ENCODE measurements at regions not wholly inside any gene's neighbourhood (a gene's known extent, or its start where the extent isn't known, plus 50 kb on each side); places are given as distances from the start of the nearest gene placed in this dataset.

DNA sequence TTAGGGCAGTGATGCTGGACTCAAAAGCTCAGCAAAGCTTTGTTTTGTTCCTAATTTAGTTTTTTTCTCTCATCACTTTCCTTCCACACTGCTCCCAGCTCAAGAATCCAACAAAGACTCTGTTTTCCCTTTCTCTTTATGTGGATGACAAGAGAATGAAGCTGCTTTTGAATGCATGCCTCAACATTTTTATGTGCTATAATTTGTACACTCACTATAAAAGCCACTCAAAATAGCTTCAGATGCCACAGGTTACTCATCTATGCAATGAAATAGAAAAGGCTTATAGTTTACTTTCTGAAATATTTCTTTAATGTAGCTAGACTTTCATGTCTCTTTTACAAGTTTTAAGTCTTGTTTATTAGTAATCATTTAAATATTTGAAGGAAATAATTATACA is 714.9 kb downstream of the OTOL1 start:
- DNase-seq = no peak
- Histone ChIP-seq H2AFZ (ENCODE audit: low read depth) (no peak overlapping the region), H3K27ac (ENCODE audit: low read depth in 2 of 2, low read length in 1 of 2) (no peak overlapping the region), H3F3A (replicated peaks; ENCODE audit: insufficient read depth) (no peaks in the 10 kb centered on the region), H3K27me3 (ENCODE audit: insufficient read depth) (no peaks in the 10 kb centered on the region), H4K20me1 (ENCODE audit: insufficient read depth) (no peaks in the 10 kb centered on the region), H3K9me3 (no peaks in the 10 kb centered on the region), H3K4me1 (ENCODE audit: control insufficient read depth in 1 of 2, insufficient read depth in 2 of 2, low read depth in 1 of 2, low read length in 1 of 2) (no peaks in the 10 kb centered on the region), H3K36me3 (replicated peaks in 1 of 2; ENCODE audit: control insufficient read depth in 1 of 2, insufficient read depth in 2 of 2, low read length in 1 of 2) (no peaks in the 10 kb centered on the region), H3K4me2 (no peak overlapping the region), H3K9ac (no peak overlapping the region), H3K79me2 (ENCODE audit: insufficient read depth) (no peaks in the 10 kb centered on the region), H3K4me3 (ENCODE audit: low read depth in 2 of 2, low read length in 1 of 2) (no peak overlapping the region), H3K9me2 (no peaks in the 10 kb centered on the region; the same call in 1 of the 2 replicates)
- TF ChIP-seq, protein P1, sequence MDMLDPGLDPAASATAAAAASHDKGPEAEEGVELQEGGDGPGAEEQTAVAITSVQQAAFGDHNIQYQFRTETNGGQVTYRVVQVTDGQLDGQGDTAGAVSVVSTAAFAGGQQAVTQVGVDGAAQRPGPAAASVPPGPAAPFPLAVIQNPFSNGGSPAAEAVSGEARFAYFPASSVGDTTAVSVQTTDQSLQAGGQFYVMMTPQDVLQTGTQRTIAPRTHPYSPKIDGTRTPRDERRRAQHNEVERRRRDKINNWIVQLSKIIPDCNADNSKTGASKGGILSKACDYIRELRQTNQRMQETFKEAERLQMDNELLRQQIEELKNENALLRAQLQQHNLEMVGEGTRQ (IDR thresholded peaks at IDR 0.05; ENCODE audit: borderline replicate concordance, low read depth, low read length) = no peak
- no peak for TF ChIP-seq POLR2AphosphoS5 (IDR thresholded peaks at IDR 0.05; ENCODE audit: low read depth, low read length)
- no peak for TF ChIP-seq SIN3A (IDR thresholded peaks at IDR 0.05; ENCODE audit: borderline replicate concordance, low read depth, low read length)
- TF ChIP-seq, protein P2, sequence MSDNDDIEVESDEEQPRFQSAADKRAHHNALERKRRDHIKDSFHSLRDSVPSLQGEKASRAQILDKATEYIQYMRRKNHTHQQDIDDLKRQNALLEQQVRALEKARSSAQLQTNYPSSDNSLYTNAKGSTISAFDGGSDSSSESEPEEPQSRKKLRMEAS (IDR thresholded peaks at IDR 0.05; ENCODE audit: low read depth) = no peak
- TF ChIP-seq, protein P3, sequence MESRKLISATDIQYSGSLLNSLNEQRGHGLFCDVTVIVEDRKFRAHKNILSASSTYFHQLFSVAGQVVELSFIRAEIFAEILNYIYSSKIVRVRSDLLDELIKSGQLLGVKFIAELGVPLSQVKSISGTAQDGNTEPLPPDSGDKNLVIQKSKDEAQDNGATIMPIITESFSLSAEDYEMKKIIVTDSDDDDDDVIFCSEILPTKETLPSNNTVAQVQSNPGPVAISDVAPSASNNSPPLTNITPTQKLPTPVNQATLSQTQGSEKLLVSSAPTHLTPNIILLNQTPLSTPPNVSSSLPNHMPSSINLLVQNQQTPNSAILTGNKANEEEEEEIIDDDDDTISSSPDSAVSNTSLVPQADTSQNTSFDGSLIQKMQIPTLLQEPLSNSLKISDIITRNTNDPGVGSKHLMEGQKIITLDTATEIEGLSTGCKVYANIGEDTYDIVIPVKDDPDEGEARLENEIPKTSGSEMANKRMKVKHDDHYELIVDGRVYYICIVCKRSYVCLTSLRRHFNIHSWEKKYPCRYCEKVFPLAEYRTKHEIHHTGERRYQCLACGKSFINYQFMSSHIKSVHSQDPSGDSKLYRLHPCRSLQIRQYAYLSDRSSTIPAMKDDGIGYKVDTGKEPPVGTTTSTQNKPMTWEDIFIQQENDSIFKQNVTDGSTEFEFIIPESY (IDR thresholded peaks at IDR 0.05; ENCODE audit: borderline replicate concordance, low read depth) = no peak
- TF ChIP-seq PBX3 (IDR thresholded peaks at IDR 0.05) = no peak
- no peak for TF ChIP-seq TCF12 (IDR thresholded peaks at IDR 0.05)
- TF ChIP-seq TAF1 (IDR thresholded peaks at IDR 0.05; ENCODE audit: borderline replicate concordance, low read depth, low read length) = no peak
- TF ChIP-seq CHD2 (IDR thresholded peaks at IDR 0.05; ENCODE audit: low read length, partially characterized antibody) = no peak
- no peak for TF ChIP-seq FOSL2 (IDR thresholded peaks at IDR 0.05; ENCODE audit: borderline replicate concordance, low read depth)
- CTCF ChIA-PET = interaction anchor here (0.6 to 1.4 kb wide), 3 partner anchors 16 to 296 kb away, joined by 3 to 4 read pairs (median 3); no protein-coding TSS in a partner anchor
- POLR2A ChIA-PET = interaction anchor here (0.6 kb wide), 1 partner anchor 376 kb away, joined by 3 read pairs; no protein-coding TSS in a partner anchor

- H3K4me1 ChIP-seq (ENCODE audit: control insufficient read depth in 1 of 2, insufficient read depth in 2 of 2, low read depth in 1 of 2, low read length in 1 of 2) = no peaks in the 10 kb centered on the region
- H2AFZ ChIP-seq (ENCODE audit: low read depth) = no peak overlapping the region
- H3K79me2 ChIP-seq (ENCODE audit: insufficient read depth) = no peaks in the 10 kb centered on the region
- no peak for DNase-seq
- H3K4me2 ChIP-seq = no peak overlapping the region
- H3K4me3 ChIP-seq (ENCODE audit: low read depth in 2 of 2, low read length in 1 of 2) = no peak overlapping the region
- no peaks in the 10 kb centered on the region for H3K36me3 ChIP-seq (replicated peaks in 1 of 2; ENCODE audit: control insufficient read depth in 1 of 2, insufficient read depth in 2 of 2, low read length in 1 of 2)
- H3K27ac ChIP-seq (ENCODE audit: low read depth in 2 of 2, low read length in 1 of 2) = no peak overlapping the region
- H3K9me3 ChIP-seq = no peaks in the 10 kb centered on the region
- ChIA-PET CTCF (no interaction called here), POLR2A (no interaction called here)
- H3K27me3 ChIP-seq (ENCODE audit: insufficient read depth) = no peaks in the 10 kb centered on the region
- H4K20me1 ChIP-seq (ENCODE audit: insufficient read depth) = no peaks in the 10 kb centered on the region
- no peaks in the 10 kb centered on the region for H3F3A ChIP-seq (replicated peaks; ENCODE audit: insufficient read depth)
- 71% methylated on average over 2 of the region's 2 CpGs for WGBS (ENCODE audit: low lambda C conversion rate)
- H3K9ac ChIP-seq = no peak overlapping the region
- no peaks in the 10 kb centered on the region; the same call in 1 of the 2 replicates for H3K9me2 ChIP-seq
- TF ChIP-seq POLR2AphosphoS5 (IDR thresholded peaks at IDR 0.05; ENCODE audit: low read depth, low read length) (no peak), ELF1 (IDR thresholded peaks at IDR 0.05) (no peak), IRF3 (IDR thresholded peaks at IDR 0.05; ENCODE audit: low read depth, low read length) (no peak), RXRA (IDR thresholded peaks at IDR 0.05; ENCODE audit: borderline replicate concordance, low read depth) (no peak), EZH2phosphoT487 (IDR thresholded peaks at IDR 0.05; ENCODE audit: borderline replicate concordance, low read depth) (no peak), TAF1 (IDR thresholded peaks at IDR 0.05; ENCODE audit: borderline replicate concordance, low read depth, low read length) (no peak), SIN3A (IDR thresholded peaks at IDR 0.05; ENCODE audit: borderline replicate concordance, low read depth, low read length) (no peak), GATA2 (CRISPR knock-in tag; IDR thresholded peaks at IDR 0.05) (no peak), REST (IDR thresholded peaks at IDR 0.05; ENCODE audit: low read depth, low read length) (no peak)
- TF ChIP-seq, protein P1 (IDR thresholded peaks at IDR 0.05; ENCODE audit: borderline replicate concordance, low read depth, low read length) = no peak
These were observed 716.6 kb downstream of the OTOL1 start for GRCh38 chr3:162213196-162213595.
